Osteocyte (in vitro differentiated cells): ENCODE measurements at regions not wholly inside any gene's neighbourhood (a gene's known extent, or its start where the extent isn't known, plus 50 kb on each side); places are given as distances from the start of the nearest gene placed in this dataset.

Experiments used
- DNase-seq: peaks from one replicate; pipeline ENCODE4 v3.0.0; 2021; ENCODE audit warnings: mixed read lengths; ENCODE audit not compliant: unreplicated experiment; ENCODE audit errors: extremely low spot score
- H3K27ac Mint-ChIP-seq: one replicate; pipeline ENCODE4 v1.8.0; 2021; ENCODE audit warnings: mild to moderate bottlenecking, mixed read lengths; ENCODE audit not compliant: unreplicated experiment
- H3K27me3 Mint-ChIP-seq: one replicate; pipeline ENCODE4 v1.8.0; 2021; ENCODE audit warnings: mixed read lengths; ENCODE audit not compliant: unreplicated experiment
- H3K36me3 Mint-ChIP-seq: one replicate; pipeline ENCODE4 v1.8.0; 2021; ENCODE audit warnings: mixed read lengths; ENCODE audit not compliant: unreplicated experiment
- H3K4me1 Mint-ChIP-seq: one replicate; pipeline ENCODE4 v1.8.0; 2021; ENCODE audit warnings: mixed read lengths; ENCODE audit not compliant: unreplicated experiment
- H3K4me3 Mint-ChIP-seq: one replicate; pipeline ENCODE4 v1.8.0; 2021; ENCODE audit warnings: mild to moderate bottlenecking, moderate library complexity, mixed read lengths; ENCODE audit not compliant: unreplicated experiment
- H3K9me3 Mint-ChIP-seq: one replicate; pipeline ENCODE4 v1.8.0; 2021; ENCODE audit warnings: mixed read lengths; ENCODE audit not compliant: unreplicated experiment
- TF ChIP-seq, protein P1 (sequence below): fragments of 200-600 bp; sonication (generic); IDR thresholded peaks from 2 replicates; pipeline ENCODE4 v1.5.0; 2021; ENCODE audit warnings: antibody characterized with exemption, mild to moderate bottlenecking, moderate library complexity

DNA sequence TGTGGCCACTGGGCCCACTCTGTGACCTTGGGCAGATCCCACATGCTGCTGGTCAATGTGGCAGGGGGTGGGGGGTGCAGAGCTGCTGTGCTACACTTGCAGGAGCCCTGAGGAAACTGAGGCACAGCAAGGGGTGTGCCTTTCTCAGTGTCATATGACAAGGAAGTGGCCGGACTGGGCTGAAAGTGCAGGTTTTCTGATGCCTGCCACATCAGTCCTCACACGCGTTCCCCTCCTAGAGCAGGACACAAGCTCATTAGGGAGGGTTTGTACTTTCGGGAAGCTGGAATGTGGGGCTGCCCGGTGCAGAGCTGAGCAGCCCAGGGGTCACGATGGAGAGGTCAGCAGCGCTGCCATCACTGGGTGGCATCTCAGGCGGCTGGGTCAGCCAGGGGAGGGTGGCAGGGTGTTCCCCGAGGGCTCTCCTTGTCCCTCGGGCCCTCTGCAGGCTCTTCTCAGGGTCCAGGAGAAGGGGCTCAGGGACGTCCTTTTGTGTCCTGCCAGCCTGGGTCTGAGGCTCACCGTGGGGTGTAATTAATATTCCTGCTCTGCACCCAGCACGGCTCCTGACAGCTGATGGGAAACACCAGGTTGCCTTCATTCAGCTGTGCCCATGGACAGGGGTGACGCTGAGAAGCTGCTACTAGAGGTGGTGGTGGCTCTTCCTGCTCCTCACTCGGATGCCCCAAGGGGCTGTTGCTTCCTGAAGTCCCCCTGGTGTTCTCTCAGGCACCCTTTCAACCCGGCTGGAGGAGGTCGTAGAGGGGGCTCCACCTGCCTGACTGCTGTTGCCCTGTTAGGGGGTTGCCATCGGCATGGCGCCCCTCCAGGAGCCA, 62.1 kb upstream of the HDAC4 start:
- Mint-ChIP-seq H3K36me3 (no peaks in the 10 kb centered on the region), H3K27me3 (no peaks in the 10 kb centered on the region), H3K4me3 (no peak overlapping the region), H3K27ac (no peak overlapping the region), H3K9me3 (peaks cover 10% of the 10 kb centered on the region), H3K4me1 (peaks cover 13% of the 10 kb centered on the region)
- TF ChIP-seq, protein P1, sequence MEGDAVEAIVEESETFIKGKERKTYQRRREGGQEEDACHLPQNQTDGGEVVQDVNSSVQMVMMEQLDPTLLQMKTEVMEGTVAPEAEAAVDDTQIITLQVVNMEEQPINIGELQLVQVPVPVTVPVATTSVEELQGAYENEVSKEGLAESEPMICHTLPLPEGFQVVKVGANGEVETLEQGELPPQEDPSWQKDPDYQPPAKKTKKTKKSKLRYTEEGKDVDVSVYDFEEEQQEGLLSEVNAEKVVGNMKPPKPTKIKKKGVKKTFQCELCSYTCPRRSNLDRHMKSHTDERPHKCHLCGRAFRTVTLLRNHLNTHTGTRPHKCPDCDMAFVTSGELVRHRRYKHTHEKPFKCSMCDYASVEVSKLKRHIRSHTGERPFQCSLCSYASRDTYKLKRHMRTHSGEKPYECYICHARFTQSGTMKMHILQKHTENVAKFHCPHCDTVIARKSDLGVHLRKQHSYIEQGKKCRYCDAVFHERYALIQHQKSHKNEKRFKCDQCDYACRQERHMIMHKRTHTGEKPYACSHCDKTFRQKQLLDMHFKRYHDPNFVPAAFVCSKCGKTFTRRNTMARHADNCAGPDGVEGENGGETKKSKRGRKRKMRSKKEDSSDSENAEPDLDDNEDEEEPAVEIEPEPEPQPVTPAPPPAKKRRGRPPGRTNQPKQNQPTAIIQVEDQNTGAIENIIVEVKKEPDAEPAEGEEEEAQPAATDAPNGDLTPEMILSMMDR: no peak
- DNase-seq: peak; percentile 74

DNA sequence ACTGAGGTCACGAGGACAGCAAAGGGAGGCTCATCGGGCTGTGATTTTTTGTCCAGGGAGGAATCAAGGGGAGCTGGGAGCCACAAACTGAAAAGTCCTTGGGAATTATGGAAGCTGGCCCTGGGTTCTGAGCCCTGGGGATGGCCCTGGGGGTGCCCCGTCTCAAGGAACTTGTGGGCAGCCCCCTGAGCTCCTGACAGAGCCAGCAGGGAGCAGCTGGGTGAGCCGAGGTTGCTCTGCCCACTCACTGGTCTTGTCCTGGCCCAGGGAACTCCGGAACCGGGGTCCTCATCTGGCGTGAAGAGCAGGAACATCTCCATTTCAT, 61.3 kb upstream of the HDAC4 start:
- Mint-ChIP-seq H3K9me3 (peaks cover 10% of the 10 kb centered on the region), H3K36me3 (no peaks in the 10 kb centered on the region), H3K27me3 (no peaks in the 10 kb centered on the region), H3K4me1 (peaks cover 13% of the 10 kb centered on the region), H3K4me3 (no peak overlapping the region), H3K27ac (no peak overlapping the region)
- TF ChIP-seq, protein P1: no peak
- peak; percentile 72 for DNase-seq

DNA sequence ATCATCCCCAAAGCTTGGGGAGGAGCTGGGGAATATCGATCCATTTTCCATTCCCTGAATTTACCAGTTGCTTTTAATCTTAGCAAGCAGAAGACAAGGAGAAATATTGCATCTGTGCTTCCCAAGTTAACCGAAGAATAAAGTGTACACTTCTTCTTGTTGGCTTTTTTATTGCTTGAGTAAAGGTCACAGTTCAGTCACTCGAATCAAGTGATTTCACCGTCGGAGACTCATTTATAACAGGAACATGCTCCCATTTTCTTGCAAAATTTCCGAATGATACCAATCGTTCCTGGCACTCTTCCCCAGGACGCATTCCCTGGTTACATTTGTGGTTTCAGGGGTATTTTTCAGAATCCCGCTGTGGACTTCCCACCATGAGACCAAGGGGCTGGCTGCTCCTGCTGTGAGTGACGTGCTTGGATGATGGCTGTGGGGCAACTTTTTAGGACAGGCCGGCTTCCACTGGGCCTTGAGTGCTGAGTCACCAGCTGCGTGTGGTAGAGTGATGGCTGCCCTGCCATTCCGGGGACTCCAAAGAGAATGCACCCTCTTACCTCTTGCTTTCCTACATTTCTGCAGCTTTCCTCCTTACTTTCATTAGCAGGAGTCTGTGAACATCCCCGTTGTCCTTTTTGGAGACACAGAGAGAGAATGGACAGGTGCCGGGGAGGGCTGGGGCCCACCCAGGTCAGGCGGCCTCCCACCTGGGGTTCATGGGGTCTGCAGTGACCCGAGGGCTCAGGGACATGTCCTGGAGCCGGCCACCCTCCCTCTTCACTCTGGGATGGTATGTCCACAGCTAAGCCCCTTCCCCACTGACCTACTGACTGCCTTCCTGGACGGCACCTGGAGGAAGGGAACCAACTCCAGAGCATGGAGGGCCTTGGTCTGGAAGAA, 60.7 kb upstream of the HDAC4 start:
- Mint-ChIP-seq H3K27ac (peak overlapping the region; percentile 64), H3K9me3 (peaks cover 10% of the 10 kb centered on the region), H3K4me1 (peaks cover 13% of the 10 kb centered on the region), H3K4me3 (no peak overlapping the region), H3K36me3 (no peaks in the 10 kb centered on the region), H3K27me3 (no peaks in the 10 kb centered on the region)
- TF ChIP-seq, protein P1: no peak
- peak; percentile 63 for DNase-seq

DNA sequence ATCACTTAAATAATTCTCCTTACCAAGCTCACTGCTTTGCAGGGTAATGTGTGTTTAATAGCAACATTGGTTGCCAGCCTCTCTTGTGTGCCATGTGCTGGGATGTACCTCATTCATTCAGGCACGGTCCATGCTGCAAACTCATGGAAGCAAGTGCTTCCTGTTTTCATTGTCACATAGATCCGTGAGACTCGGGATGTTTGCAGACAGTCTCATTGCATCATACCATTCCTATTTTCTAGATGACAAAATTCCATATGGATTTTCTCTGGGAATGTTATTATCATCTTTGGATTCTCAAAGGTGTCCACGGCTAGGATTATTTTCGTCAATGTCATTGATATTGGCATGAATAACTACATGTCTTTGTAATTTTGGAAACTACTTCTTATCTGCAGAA, 60.0 kb upstream of the HDAC4 start:
- peak overlapping the region; percentile 64 for H3K27ac Mint-ChIP-seq
- H3K9me3 Mint-ChIP-seq: peaks cover 10% of the 10 kb centered on the region
- no peak overlapping the region for H3K4me3 Mint-ChIP-seq
- peaks cover 13% of the 10 kb centered on the region for H3K4me1 Mint-ChIP-seq
- TF ChIP-seq, protein P1: no peak
- no peaks in the 10 kb centered on the region for H3K27me3 Mint-ChIP-seq
- no peaks in the 10 kb centered on the region for H3K36me3 Mint-ChIP-seq
- DNase-seq: no peak

DNA sequence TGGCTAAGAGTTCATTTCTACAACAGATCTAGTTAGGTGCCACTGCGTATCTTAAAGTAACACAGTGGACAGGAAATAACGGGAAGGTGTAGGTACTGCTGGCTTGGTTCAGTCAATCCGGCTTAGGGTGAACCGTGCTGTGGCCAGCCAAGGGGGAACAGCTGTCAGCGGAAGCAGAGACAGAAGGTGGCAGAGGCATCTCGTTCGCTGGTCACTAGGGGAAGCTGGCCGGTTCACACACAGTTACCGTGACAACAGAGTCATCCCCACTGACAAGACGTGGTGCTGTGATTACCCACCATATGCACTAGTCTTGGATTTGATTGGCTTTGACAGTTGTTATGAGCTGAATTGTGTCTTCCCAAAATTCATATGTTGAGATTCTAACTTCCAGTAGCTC, 58.8 kb upstream of the HDAC4 start:
- H3K4me1 Mint-ChIP-seq: peaks cover 10% of the 10 kb centered on the region
- DNase-seq: peak; percentile 48
- no peak overlapping the region for H3K4me3 Mint-ChIP-seq
- H3K9me3 Mint-ChIP-seq: peaks cover 15% of the 10 kb centered on the region
- no peaks in the 10 kb centered on the region for H3K36me3 Mint-ChIP-seq
- no peaks in the 10 kb centered on the region for H3K27me3 Mint-ChIP-seq
- H3K27ac Mint-ChIP-seq: no peak overlapping the region
- TF ChIP-seq, protein P1: no peak
